K562 (cell line): ENCODE measurements at regions not wholly inside any gene's neighbourhood (a gene's known extent, or its start where the extent isn't known, plus 50 kb on each side); places are given as distances from the start of the nearest gene placed in this dataset.

ENCODE experiments used
- ARNT ChIP-seq, 2 experiments: fragments of 450-650 bp; IDR thresholded peaks; 2 replicates each; pipeline ENCODE4 v1.6.1; 2016; ENCODE audit warnings: mild to moderate bottlenecking in 1 of 2
- CCNT2 ChIP-seq: IDR thresholded peaks from 2 replicates; pipeline ENCODE4 v1.6.1; 2011; ENCODE audit warnings: borderline replicate concordance, low read depth, mild to moderate bottlenecking, moderate library complexity, mixed read lengths, low read length; ENCODE audit not compliant: insufficient read length; ENCODE audit errors: extremely low read depth
- CREBBP ChIP-seq: IDR thresholded peaks from one replicate; pipeline ENCODE4 v1.6.1; 2012; ENCODE audit warnings: low read depth, mild to moderate bottlenecking, control low read depth, inconsistent platforms, low read length
- ELF4 ChIP-seq: fragments of 450-650 bp; formaldehyde crosslinking; IDR thresholded peaks from 2 replicates; pipeline ENCODE4 v1.4.0; 2022; ENCODE audit warnings: missing genetic modification characterization
- HEY1 ChIP-seq: fragments of 250-450 bp; sonication (Bioruptor Pico); IDR thresholded peaks from 2 replicates; pipeline ENCODE4 v1.5.0; 2020; ENCODE audit warnings: mild to moderate bottlenecking, moderate library complexity, borderline replicate concordance
- MCM2 ChIP-seq: fragments of 450-650 bp; IDR thresholded peaks from 2 replicates; pipeline ENCODE4 v1.6.1; 2017; ENCODE audit warnings: low read depth, mild to moderate bottlenecking
- RUNX1 ChIP-seq: sonication (generic); IDR thresholded peaks from 2 replicates; pipeline ENCODE4 v1.6.1; 2016; ENCODE audit warnings: antibody characterized with exemption, low read depth
- SAFB ChIP-seq: fragments of 200-400 bp; formaldehyde crosslinking; IDR thresholded peaks from 2 replicates; pipeline ENCODE4 v1.6.1; 2017; ENCODE audit warnings: low read depth, low read length, borderline replicate concordance
- STAT5A ChIP-seq: IDR thresholded peaks from 2 replicates; pipeline ENCODE4 v1.6.1; 2012; ENCODE audit warnings: low read length, inconsistent platforms, borderline replicate concordance
- TAF15 ChIP-seq: fragments of 200-400 bp; formaldehyde crosslinking; IDR thresholded peaks from 2 replicates; pipeline ENCODE4 v1.6.1; 2017; ENCODE audit warnings: mild to moderate bottlenecking, low read depth, low read length, moderate library complexity
- ZNF12 ChIP-seq: sonication (generic); formaldehyde crosslinking; IDR thresholded peaks from 2 replicates; pipeline ENCODE4 v1.4.0; 2020; ENCODE audit warnings: mild to moderate bottlenecking, missing genetic modification reagents
- ZNF24 ChIP-seq: fragments of 450-650 bp; IDR thresholded peaks from 2 replicates; pipeline ENCODE4 v1.6.1; 2016
- TF ChIP-seq, protein P1 (sequence below): sonication (generic); formaldehyde crosslinking; IDR thresholded peaks from 2 replicates; pipeline ENCODE4 v1.4.0; 2020; ENCODE audit warnings: mild to moderate bottlenecking, missing genetic modification reagents
- TF ChIP-seq, protein P2 (sequence below), 2 experiments: fragments of 450-650 bp; formaldehyde crosslinking in 1 of 2; IDR thresholded peaks; 2 replicates each; pipeline versions ENCODE4 v1.4.0 to v1.6.1; 2014 to 2020; ENCODE audit warnings: mild to moderate bottlenecking in 2 of 2, borderline replicate concordance in 1 of 2, low read depth in 1 of 2
- TF ChIP-seq, protein P3 (sequence below): fragments of 450-650 bp; formaldehyde crosslinking; IDR thresholded peaks from 2 replicates; pipeline ENCODE4 v1.4.0; 2020; ENCODE audit warnings: mild to moderate bottlenecking, moderate library complexity
- TF ChIP-seq, protein P4 (sequence below): fragments of 450-650 bp; IDR thresholded peaks from 2 replicates; pipeline ENCODE4 v1.6.1; 2016

DNA sequence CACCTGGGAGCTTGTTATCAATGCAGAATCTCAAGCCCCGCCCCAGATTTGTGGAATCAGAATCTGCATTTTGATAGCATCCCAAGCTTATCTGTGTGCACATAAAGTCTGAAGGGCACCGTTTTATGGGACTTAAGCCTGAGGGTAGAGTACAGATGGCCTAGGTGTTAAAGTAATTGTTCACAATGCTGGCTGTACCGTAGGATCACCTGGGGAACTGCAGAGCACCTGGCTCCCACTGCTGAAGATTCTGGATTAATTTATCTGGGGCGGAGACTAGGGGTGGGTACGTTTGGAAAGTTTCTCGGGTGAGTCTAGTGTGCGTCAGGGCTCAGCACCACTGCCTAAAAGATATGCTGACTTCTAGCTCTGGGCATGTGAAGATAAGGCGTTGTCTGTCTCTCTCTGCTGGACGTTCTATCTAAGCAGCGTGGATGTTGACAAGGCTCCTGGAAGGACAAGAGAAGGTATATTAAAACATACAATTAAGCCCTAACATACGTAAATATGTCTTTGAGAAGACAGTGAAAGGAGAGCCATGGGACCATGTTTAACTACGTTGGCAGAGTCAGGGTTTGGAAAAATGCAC lies 63.2 kb upstream of the RASGRP1 start (continued):
- TF ChIP-seq, protein P1, sequence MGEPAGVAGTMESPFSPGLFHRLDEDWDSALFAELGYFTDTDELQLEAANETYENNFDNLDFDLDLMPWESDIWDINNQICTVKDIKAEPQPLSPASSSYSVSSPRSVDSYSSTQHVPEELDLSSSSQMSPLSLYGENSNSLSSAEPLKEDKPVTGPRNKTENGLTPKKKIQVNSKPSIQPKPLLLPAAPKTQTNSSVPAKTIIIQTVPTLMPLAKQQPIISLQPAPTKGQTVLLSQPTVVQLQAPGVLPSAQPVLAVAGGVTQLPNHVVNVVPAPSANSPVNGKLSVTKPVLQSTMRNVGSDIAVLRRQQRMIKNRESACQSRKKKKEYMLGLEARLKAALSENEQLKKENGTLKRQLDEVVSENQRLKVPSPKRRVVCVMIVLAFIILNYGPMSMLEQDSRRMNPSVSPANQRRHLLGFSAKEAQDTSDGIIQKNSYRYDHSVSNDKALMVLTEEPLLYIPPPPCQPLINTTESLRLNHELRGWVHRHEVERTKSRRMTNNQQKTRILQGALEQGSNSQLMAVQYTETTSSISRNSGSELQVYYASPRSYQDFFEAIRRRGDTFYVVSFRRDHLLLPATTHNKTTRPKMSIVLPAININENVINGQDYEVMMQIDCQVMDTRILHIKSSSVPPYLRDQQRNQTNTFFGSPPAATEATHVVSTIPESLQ (CRISPR knock-in tag), result no peak
- TF ChIP-seq TAF15 (no peak), HEY1 (CRISPR knock-in tag) (no peak), ZNF12 (CRISPR knock-in tag) (no peak), ZNF24 (no peak), ELF4 (CRISPR knock-in tag) (no peak), CREBBP (no peak), CCNT2 (no peak), SAFB (no peak), ARNT (IDR thresholded peaks at IDR 0.05) (no peak), RUNX1 (no peak), STAT5A (no peak), MCM2 (no peak)
- TF ChIP-seq, protein P2, sequence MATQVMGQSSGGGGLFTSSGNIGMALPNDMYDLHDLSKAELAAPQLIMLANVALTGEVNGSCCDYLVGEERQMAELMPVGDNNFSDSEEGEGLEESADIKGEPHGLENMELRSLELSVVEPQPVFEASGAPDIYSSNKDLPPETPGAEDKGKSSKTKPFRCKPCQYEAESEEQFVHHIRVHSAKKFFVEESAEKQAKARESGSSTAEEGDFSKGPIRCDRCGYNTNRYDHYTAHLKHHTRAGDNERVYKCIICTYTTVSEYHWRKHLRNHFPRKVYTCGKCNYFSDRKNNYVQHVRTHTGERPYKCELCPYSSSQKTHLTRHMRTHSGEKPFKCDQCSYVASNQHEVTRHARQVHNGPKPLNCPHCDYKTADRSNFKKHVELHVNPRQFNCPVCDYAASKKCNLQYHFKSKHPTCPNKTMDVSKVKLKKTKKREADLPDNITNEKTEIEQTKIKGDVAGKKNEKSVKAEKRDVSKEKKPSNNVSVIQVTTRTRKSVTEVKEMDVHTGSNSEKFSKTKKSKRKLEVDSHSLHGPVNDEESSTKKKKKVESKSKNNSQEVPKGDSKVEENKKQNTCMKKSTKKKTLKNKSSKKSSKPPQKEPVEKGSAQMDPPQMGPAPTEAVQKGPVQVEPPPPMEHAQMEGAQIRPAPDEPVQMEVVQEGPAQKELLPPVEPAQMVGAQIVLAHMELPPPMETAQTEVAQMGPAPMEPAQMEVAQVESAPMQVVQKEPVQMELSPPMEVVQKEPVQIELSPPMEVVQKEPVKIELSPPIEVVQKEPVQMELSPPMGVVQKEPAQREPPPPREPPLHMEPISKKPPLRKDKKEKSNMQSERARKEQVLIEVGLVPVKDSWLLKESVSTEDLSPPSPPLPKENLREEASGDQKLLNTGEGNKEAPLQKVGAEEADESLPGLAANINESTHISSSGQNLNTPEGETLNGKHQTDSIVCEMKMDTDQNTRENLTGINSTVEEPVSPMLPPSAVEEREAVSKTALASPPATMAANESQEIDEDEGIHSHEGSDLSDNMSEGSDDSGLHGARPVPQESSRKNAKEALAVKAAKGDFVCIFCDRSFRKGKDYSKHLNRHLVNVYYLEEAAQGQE (IDR thresholded peaks at IDR 0.05; ENCODE audit: borderline replicate concordance), result peak; percentile 90
- TF ChIP-seq, protein P2 (CRISPR knock-in tag; IDR thresholded peaks at IDR 0.05; ENCODE audit: low read depth), result no peak
- TF ChIP-seq, protein P3, sequence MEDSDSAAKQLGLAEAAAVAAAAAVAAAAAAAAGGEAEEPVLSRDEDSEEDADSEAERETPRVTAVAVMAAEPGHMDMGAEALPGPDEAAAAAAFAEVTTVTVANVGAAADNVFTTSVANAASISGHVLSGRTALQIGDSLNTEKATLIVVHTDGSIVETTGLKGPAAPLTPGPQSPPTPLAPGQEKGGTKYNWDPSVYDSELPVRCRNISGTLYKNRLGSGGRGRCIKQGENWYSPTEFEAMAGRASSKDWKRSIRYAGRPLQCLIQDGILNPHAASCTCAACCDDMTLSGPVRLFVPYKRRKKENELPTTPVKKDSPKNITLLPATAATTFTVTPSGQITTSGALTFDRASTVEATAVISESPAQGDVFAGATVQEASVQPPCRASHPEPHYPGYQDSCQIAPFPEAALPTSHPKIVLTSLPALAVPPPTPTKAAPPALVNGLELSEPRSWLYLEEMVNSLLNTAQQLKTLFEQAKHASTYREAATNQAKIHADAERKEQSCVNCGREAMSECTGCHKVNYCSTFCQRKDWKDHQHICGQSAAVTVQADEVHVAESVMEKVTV, result peak; percentile 53
- TF ChIP-seq, protein P4, sequence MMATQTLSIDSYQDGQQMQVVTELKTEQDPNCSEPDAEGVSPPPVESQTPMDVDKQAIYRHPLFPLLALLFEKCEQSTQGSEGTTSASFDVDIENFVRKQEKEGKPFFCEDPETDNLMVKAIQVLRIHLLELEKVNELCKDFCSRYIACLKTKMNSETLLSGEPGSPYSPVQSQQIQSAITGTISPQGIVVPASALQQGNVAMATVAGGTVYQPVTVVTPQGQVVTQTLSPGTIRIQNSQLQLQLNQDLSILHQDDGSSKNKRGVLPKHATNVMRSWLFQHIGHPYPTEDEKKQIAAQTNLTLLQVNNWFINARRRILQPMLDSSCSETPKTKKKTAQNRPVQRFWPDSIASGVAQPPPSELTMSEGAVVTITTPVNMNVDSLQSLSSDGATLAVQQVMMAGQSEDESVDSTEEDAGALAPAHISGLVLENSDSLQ, result no peak
